H7 (cell line): ENCODE measurements at regions not wholly inside any gene's neighbourhood (a gene's known extent, or its start where the extent isn't known, plus 50 kb on each side); places are given as distances from the start of the nearest gene placed in this dataset.

Experiments used
- DNase-seq: peaks from one replicate; pipeline ENCODE4 v3.0.0; 2012
- H3K27me3 ChIP-seq: 2 replicates; pipeline ENCODE4 v1.6.0; 2011; ENCODE audit warnings: mild to moderate bottlenecking, low read length; ENCODE audit not compliant: control insufficient read depth, insufficient read depth
- H3K36me3 ChIP-seq: replicated peaks from 2 replicates; pipeline ENCODE4 v1.5.1; 2011; ENCODE audit warnings: low read length; ENCODE audit not compliant: control insufficient read depth, insufficient read depth
- H3K4me3 ChIP-seq: 2 replicates; pipeline ENCODE4 v1.5.1; 2011; ENCODE audit warnings: low read depth, mild to moderate bottlenecking, control low read depth, low read length, moderate library complexity; ENCODE audit not compliant: insufficient read depth

DNA sequence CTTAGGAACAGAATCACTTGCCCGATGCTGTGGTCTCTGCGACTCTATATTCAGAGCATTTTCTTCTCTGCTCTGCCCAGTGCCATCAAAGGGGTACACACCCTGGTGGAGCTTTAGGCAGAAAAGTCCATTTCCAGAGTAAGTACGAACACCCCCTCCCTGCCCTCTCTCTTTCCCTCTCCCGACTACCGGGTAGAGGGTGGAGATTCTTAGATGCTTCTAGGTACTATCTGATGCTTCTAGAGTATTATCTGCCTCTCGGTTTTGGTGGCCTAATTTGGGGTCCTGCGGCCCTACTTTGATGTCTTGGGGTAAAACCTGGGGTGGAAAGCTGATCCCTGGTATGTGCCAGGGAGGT, 245.4 kb upstream of the SOX4 start:
- H3K36me3 ChIP-seq, result no peaks in the 10 kb centered on the region
- no peak overlapping the region for H3K4me3 ChIP-seq
- H3K27me3 ChIP-seq, result no peaks in the 10 kb centered on the region
- DNase-seq, result no peak

DNA sequence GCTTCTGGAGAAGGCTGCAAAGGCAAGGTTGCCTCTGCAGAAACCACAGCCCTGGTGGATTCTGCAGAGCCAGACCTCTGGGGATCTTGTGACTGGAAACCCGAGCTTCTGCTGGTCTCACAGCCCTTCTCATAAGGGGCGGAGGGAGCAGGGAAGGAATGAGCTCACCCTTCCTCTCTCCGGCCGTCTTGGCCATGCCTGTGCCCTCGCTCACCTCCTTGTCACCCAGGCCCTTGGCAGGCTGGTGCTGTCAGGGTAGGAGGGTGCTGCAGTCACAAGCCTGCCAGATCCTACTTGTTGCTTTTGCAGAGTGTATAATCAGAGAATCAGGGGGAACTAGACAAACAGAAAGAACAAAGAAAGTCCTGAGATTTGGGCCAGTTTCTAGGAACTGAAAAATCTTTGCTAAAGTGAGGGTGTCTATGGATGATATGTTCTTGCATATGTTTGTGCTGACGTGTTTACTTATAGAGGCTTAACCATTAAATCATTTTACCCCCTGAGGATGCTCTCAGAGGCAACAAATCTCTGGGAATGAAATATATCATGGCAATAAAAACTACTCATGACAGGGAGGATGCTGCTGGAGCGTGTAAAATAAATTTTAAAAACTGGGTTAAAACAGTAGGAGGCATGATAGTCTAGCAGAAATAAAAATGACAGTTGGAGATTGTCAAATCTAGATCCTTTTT, 244.9 kb upstream of the SOX4 start:
- DNase-seq, result peak; percentile 51
- Histone ChIP-seq H3K36me3 (no peaks in the 10 kb centered on the region), H3K27me3 (no peaks in the 10 kb centered on the region), H3K4me3 (no peak overlapping the region)

- H3K4me3 ChIP-seq, result no peak overlapping the region
- DNase-seq, result no peak
- no peaks in the 10 kb centered on the region for H3K36me3 ChIP-seq
- H3K27me3 ChIP-seq, result no peaks in the 10 kb centered on the region
Observed at GRCh38 chr6:21349834-21350233, 243.7 kb upstream of the SOX4 start.

DNA sequence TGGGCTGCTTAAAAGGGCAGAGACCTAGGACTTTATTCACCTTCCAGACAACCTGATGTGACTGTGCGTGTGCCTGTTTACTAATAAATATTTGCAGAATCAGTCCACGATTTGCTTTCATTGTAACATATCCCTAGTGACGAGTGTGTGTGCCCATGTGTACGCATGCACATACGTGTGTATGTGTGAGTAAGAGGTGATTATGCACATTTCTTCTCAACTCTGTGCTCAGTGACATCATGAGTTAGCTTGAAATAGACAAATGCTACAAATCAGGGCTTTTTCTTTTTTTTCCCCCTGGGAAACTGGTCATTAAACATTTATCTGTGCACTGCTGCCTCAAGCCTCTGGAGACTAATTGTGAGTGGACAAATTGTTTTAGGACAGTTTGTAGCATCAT, 242.6 kb upstream of the SOX4 start:
- no peaks in the 10 kb centered on the region for H3K36me3 ChIP-seq
- no peaks in the 10 kb centered on the region for H3K27me3 ChIP-seq
- no peak for DNase-seq
- no peak overlapping the region for H3K4me3 ChIP-seq

- DNase-seq, result no peak
- Histone ChIP-seq H3K27me3 (no peaks in the 10 kb centered on the region), H3K4me3 (no peak overlapping the region), H3K36me3 (no peaks in the 10 kb centered on the region)
Observed at GRCh38 chr6:21352131-21352530, 241.4 kb upstream of the SOX4 start.

DNA sequence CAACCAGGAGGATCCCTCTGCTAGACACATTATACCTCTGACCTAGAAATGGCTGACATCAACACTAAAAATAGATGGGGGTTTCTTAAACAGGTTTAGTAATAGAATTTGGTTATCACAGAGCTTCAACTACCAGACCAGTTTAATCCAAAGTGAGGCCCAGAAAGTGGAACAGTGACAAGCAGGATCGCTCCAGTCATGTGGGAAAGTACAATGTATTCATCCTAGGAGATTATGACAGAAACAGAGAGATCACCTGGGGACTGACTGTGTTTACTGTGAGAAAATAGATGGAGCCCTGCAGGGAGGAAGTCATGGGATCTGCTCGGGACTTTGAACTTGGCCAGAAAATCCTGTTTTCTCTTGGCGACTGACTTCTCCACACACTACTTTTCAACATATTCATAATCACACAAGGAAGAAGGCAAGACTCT, 238.7 kb upstream of the SOX4 start:
- no peak for DNase-seq
- no peaks in the 10 kb centered on the region for H3K36me3 ChIP-seq
- no peaks in the 10 kb centered on the region for H3K27me3 ChIP-seq
- no peak overlapping the region for H3K4me3 ChIP-seq

GRCh38 chr6:21355638-21356037, 237.9 kb upstream of the SOX4 start:
- no peaks in the 10 kb centered on the region for H3K27me3 ChIP-seq
- DNase-seq, result no peak
- no peaks in the 10 kb centered on the region for H3K36me3 ChIP-seq
- no peak overlapping the region for H3K4me3 ChIP-seq

- Histone ChIP-seq H3K36me3 (no peaks in the 10 kb centered on the region), H3K27me3 (no peaks in the 10 kb centered on the region), H3K4me3 (no peak overlapping the region)
- DNase-seq, result no peak
Observed at GRCh38 chr6:21357262-21357661, 236.3 kb upstream of the SOX4 start.

DNA sequence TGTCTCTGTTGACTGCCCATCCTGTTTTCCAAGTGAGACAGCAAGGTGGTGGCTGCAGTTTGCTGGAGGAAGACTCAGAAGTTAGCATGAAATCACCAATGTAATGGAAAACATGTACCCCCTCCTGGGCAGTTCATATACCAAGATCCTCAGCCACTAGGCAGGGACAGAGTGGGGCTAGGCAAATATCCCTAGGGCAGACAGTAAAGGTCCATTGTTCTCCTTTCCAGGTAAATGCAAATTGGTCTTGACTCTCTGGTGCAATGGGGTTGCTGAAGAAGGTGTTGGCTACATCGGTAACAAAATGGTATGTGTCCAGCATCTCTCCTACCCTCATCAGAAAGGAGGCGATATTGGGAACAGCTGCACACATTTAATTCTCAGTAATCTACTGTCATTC, 233.6 kb upstream of the SOX4 start:
- DNase-seq, result no peak
- Histone ChIP-seq H3K36me3 (no peaks in the 10 kb centered on the region), H3K4me3 (no peak overlapping the region), H3K27me3 (no peaks in the 10 kb centered on the region)

DNA sequence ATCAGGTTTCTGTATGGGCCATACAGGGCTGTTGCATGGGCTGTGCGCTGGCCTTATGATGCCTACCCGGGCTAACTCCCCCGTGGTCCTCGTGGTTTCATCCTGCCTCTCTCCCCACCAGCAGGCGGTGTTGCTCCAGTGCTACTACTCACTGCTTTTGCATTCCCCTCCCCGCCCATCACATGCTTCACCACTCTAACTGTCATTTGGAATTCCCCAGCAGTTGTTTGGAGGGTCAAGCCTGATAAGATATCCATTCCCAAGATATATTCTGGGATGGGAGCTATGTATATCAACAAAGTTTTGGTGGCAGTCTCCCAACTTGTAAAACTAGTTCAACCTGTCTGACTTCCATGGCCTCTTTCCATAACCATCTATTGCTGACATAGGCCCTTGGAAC, 233.2 kb upstream of the SOX4 start:
- Histone ChIP-seq H3K27me3 (no peaks in the 10 kb centered on the region), H3K4me3 (no peak overlapping the region), H3K36me3 (no peaks in the 10 kb centered on the region)
- DNase-seq, result no peak

DNA sequence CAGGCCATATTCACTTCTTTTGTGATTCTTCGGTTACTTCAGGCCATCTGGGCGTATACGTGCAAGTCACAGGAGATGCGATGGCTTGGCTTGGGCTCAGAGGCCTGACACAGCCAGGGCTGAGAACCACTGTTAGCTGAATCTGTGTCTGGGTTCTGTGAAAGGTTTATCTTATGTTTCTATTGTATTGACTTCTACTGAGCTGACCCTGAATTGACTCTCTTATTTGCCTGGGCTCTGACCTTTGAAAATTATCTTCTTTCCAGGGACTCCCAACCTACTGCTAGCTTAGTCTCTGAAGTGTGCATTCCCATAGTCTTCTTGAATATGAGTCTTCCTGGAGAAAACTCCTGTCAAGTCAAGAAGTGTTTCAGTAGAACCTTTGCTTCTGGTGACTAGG, 226.4 kb upstream of the SOX4 start:
- no peak for DNase-seq

GRCh38 chr6:21367649-21368154, 225.8 kb upstream of the SOX4 start:
- DNase-seq, result no peak

More for the DNA sequence above, 226.4 kb upstream of the SOX4 start:
- no peaks in the 10 kb centered on the region for H3K36me3 ChIP-seq
- no peaks in the 10 kb centered on the region for H3K27me3 ChIP-seq
- H3K4me3 ChIP-seq, result no peak overlapping the region

DNA sequence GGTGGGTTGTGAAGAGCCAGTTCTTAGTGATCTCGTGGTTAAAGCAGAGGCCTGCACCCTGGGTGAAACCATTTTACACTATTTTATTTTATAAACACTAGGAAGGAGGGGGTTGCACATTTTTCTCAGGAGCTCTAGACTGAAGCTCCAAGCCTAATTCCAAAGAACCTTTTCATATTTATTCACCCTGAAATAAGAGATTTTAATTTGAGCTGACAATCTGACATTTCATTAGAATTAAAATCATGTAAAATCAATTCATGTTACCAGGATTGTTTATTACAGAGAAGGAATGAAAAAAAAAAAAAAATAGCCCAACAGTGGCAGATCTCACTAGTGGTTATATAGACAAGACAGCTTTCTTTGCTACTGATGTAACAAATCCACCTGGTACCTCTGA, 222.5 kb upstream of the SOX4 start:
- Histone ChIP-seq H3K4me3 (no peak overlapping the region), H3K36me3 (no peaks in the 10 kb centered on the region), H3K27me3 (no peaks in the 10 kb centered on the region)
- DNase-seq, result no peak

More at GRCh38 chr6:21367649-21368154, 225.8 kb upstream of the SOX4 start:
- H3K36me3 ChIP-seq, result no peaks in the 10 kb centered on the region
- H3K4me3 ChIP-seq, result no peak overlapping the region
- no peaks in the 10 kb centered on the region for H3K27me3 ChIP-seq

GRCh38 chr6:21371676-21372171, 221.8 kb upstream of the SOX4 start:
- Histone ChIP-seq H3K36me3 (no peaks in the 10 kb centered on the region), H3K27me3 (no peaks in the 10 kb centered on the region), H3K4me3 (no peak overlapping the region)
- no peak for DNase-seq

GRCh38 chr6:21375151-21376116, 218.1 kb upstream of the SOX4 start:
- Histone ChIP-seq H3K4me3 (no peak overlapping the region), H3K27me3 (no peaks in the 10 kb centered on the region), H3K36me3 (no peaks in the 10 kb centered on the region)
- no peak for DNase-seq
